SK-N-SH (cell line): ENCODE measurements at regions not wholly inside any gene's neighbourhood (a gene's known extent, or its start where the extent isn't known, plus 50 kb on each side); places are given as distances from the start of the nearest gene placed in this dataset.

ENCODE experiments used
- EZH2phosphoT487 ChIP-seq: fragments of 200-600 bp; sonication (generic); IDR thresholded peaks from 2 replicates; pipeline ENCODE4 v1.6.1; 2017; ENCODE audit warnings: low read depth, mixed run types, mild to moderate bottlenecking, antibody characterized with exemption, moderate library complexity, borderline replicate concordance
- GABPA ChIP-seq: IDR thresholded peaks from 2 replicates; pipeline ENCODE4 v1.4.0; 2012; ENCODE audit warnings: low read depth, mild to moderate bottlenecking
- POLR2AphosphoS5 ChIP-seq: IDR thresholded peaks from 2 replicates; pipeline ENCODE4 v1.6.1; 2012; ENCODE audit warnings: low read depth, low read length
- TF ChIP-seq, protein P1 (sequence below): fragments of 200-600 bp; sonication (generic); IDR thresholded peaks from 2 replicates; pipeline ENCODE4 v1.6.1; 2017; ENCODE audit warnings: antibody characterized with exemption, mild to moderate bottlenecking, moderate library complexity

DNA sequence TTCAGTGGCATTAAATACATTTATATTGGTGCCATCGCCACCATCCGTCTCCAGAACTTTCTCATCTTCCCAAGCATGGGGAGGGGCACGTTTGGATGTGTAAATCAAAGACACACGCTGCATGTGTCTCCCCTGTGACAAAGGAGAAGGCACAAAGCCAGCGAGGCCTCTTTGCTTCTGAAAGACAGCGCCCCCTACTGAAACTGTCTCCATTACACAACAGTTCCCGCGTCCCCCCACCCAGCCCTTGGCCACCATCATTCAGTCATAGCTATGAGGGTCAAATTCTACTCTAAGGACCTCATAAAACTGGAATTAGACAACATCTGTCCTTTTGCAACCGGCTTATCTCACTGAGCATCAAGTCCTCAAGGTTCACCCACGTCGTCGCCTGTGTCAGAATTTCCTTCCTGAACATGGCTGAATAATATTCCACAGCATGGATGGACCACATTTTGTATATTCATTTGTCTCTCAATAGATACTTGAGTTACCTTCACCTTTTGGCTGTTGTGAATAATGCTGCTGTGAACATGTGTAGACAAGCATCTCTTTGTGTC is 64.8 kb downstream of the IGF2 start:
- TF ChIP-seq, protein P1, sequence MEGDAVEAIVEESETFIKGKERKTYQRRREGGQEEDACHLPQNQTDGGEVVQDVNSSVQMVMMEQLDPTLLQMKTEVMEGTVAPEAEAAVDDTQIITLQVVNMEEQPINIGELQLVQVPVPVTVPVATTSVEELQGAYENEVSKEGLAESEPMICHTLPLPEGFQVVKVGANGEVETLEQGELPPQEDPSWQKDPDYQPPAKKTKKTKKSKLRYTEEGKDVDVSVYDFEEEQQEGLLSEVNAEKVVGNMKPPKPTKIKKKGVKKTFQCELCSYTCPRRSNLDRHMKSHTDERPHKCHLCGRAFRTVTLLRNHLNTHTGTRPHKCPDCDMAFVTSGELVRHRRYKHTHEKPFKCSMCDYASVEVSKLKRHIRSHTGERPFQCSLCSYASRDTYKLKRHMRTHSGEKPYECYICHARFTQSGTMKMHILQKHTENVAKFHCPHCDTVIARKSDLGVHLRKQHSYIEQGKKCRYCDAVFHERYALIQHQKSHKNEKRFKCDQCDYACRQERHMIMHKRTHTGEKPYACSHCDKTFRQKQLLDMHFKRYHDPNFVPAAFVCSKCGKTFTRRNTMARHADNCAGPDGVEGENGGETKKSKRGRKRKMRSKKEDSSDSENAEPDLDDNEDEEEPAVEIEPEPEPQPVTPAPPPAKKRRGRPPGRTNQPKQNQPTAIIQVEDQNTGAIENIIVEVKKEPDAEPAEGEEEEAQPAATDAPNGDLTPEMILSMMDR: 0 out of 2 replicates have a peak, but pooled peaks have one; percentile 12
- TF ChIP-seq POLR2AphosphoS5 (no peak), GABPA (no peak), EZH2phosphoT487 (no peak)
